NCI-H187 (cell line): ENCODE measurements at regions not wholly inside any gene's neighbourhood (a gene's known extent, or its start where the extent isn't known, plus 50 kb on each side); places are given as distances from the start of the nearest gene placed in this dataset.

ENCODE experiments used
- DNase-seq, 2 experiments: peaks; one replicate each; lab custom pipeline; 2025; lab: John Stamatoyannopoulos, UW

DNA sequence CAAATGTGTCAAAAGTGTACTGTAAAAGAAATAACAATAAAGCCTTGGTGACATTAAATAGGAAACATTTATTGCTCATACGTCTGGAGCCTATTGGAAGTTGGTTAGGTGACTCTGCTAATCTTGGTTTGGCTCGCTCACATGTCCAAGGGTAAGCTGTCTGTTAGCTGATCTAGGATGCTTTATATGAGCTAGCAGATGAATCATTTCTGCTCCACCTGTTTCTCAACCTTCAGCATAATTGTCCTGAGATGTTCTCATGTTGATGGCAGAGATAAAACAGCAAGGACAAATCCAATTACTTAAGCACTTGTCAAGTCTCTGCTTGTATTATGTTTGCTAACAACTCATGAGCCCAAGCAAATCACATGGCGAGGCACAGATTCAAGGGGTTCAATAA, 56.0 kb upstream of the CD53 start:
- DNase-seq = peak; percentile 6 to 8

DNA sequence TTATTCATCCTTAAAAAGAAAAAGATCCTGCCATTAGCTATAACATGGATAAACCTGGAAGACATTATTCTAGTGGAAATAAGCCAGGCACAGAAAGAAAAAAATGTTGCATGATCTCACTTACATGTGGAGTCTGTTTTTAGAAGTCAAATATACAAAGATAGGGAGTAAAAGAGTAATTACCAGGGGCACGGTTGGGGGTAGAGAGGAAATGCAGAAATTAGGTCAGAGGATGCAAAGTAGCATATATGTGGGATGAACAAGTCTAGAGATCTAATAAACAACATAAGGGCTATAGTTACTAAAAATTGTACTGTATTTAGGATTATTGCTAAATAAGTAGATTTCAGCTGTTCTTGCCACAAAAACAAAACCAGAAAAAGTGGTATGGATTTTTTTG, 61.4 kb upstream of the CD53 start:
- no peak for DNase-seq

DNA sequence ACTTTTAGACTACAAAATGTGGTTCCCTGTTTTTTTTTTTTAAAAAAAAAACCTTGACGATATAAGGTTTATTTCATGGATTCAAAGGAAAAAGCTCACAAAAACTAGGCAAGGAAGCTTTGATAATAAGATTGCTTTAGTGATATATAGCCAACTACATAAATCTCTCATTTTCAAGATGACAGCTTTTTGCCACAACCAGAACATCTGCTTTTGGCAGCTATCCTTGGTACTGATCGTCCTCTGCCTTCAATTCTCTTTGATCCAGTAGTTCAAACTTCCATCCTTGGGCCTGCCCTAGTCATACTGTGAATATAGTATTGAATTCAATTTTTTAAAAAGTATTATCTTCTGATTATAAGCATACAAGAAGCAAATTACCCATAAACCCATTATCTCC, 72.9 kb upstream of the CD53 start:
- DNase-seq = no peak

DNA sequence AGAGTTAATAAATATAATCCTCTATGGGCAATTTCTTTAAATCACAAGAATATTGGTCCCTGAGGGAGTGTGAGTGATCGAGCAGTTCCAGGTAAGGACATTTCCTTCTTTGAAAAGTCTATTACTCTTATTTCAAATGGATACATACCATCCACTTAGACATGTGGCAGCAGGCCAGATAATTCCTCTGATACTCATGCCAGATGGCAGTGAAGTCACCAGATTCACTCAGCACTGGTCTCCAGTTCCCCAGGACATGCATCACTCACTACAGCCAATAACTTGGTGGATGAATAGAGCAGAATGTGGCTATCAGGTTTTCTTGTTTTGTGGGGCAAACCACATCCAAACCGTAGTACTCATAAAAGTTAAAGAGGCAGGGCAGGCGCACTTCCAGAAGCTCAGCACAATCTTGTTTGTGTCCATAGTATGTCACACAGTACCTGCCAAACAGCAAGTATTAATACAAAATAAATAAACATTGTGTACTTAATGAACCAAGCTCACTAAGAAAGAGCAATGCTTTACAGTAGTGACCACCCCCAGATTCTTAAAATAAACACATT, 74.2 kb upstream of the CD53 start:
- DNase-seq = peak; percentile 39 to 43

DNA sequence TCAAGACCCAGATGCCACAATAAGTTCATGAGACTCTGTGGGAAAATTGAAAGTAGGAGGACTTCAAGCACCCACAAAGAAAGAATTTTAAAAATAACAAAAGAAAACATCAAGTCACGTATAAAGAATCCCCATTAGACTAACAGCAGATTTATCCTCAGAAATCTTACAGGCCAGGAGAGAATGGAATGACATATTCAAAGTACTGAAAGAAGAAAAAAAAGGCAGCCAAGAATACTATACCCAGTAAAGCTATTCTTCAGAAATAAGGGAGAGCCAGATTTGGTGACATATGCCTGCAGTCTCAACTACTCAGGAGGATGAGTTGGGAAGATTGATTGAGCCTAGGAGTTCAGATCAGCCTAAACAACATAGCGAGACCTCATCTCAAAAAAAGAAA, 84.3 kb upstream of the CD53 start:
- no peak for DNase-seq

DNA sequence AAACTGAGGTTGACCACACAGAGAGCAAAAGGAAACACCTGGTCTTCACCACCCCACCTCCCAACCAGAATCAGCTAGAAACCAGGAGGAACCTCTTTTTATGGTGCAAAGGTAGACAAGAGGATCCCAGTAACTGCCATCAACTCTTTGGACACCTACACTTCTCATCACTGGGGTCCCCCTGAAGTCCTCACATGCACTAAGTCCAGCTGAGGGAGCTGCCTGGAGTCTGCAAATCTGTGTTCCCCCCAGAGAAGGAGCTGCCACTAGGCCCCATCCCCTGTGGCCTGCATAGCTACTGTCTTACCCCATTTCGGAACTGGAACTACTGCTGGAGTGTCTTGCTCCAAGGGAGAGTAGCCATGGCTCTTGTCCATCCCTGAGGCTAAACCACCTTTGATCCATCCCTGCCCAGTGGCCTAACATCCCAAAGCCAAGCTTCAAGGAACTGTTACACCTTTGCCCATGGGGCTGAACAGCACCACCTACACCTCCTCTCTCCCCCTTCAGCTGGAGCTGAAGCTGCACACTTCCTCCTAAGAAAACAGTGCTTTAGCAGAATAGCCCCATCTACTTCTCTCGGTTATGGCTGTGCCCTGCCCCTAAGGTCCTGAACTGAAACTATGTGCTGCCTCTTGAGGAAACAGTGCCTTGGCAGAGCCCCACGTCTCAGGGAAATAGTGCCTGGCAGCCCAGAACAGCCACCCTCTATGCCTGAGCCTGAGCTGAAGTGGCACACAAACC, 85.4 kb upstream of the CD53 start:
- no peak for DNase-seq

DNA sequence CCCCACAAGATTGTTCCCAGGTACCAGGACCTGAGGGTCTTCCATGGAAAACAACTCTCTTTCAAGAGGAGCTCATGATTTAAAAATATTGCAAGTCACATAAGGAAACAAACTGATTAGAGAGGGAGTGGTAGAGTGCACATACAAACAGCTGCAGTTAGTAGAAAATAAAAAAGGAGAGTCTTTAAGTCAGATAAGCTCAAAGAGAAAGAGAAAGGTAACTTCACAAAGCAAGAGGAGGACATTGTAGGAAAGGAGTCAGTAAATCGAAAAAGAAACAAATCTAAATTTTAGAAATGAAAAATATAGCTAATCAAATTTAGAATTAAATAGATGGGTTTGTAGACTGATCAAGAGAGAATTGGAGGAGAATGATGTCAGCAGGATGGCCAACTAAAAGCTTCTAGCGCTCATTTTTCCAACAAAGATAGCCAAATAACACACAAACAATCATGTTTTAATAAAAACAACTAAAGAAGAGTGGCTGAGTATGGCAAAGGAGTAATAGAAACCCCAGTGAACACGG, 86.1 kb upstream of the CD53 start:
- DNase-seq = no peak

DNA sequence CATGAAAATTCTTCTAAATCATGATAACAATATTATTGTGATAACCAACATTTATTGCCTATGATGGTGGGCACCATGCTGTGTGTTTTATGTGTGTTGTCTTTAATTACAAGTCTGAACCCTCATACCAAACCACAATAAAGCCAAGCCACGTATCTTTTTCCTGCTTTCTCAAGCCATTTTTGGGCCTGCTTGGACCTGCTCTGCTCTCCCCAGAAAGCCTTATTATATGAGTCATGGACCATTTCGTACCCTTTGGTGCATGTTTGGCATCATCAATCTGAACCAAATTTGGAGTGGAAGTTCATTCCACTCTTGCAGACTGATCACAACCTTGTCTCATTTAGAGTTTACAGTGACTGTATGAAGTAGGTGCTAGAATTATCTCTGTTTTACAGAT, 87.3 kb upstream of the CD53 start:
- no peak for DNase-seq

DNA sequence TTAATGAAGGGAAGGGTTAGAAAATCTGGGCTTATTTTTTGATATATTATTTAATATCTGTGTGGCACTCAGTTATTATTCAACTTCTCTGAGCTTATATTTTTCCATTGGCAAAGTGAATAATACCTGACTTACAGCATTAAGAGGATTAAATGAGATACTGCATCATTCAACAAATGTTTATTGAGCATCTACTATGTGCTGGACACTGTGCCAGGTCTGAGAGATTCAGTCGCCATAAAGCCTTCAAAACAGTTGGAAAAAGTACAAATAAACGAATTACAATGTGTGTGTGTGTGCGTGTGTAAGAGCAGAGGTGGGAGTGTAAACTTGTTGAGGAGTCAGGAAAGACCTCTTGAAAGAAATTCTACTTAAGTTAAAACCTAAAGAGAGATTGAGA, 87.9 kb upstream of the CD53 start:
- no peak for DNase-seq

DNA sequence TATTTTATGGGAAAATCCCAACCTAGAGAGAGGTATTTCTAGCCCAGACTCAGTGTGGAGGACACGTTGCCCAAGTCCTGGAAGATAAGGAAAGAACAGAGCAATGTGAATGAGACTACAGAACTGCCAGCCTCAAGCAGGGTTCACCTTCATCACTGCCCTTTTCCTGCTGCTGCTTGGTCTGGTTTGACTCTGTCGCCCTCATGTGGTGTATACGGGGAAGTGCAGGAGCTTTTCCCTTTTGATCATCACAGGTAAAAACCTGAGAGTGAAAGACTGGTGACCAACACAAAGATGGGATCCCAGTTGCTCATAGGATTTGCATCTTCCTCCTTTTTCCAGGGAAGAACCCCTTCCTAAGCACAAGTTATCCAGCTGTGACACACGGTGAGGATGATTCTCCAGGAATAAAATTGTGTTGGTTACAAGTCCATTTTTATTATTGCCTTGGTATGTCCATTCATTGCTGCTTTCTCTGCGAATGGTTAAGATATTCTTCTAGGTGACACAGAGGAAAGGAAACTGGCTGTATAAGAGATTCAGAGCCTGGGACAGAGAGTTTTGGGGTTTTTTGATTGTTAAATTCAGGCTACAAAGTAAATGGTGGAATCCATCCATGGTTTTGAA, 89.5 kb upstream of the CD53 start:
- DNase-seq = peak in 1 of 2 experiments; percentile 45

DNA sequence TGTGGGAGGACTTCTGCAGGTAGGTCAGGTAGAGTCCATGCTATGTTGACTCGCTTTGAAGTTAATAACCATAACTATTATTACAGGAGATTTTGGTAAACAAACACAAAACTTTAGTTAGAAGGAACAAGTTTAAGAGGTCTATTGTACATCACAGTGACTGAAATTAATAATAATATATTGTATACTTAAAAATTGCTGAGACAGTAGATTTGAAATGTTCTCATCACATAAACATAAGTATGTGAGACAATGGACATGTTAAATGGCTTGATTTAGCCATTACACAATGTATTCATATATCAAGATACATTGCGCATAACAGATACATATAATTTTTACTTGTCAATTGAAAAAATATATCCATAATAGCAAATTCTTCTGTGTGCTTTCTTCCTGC, 91.4 kb upstream of the CD53 start:
- no peak for DNase-seq

DNA sequence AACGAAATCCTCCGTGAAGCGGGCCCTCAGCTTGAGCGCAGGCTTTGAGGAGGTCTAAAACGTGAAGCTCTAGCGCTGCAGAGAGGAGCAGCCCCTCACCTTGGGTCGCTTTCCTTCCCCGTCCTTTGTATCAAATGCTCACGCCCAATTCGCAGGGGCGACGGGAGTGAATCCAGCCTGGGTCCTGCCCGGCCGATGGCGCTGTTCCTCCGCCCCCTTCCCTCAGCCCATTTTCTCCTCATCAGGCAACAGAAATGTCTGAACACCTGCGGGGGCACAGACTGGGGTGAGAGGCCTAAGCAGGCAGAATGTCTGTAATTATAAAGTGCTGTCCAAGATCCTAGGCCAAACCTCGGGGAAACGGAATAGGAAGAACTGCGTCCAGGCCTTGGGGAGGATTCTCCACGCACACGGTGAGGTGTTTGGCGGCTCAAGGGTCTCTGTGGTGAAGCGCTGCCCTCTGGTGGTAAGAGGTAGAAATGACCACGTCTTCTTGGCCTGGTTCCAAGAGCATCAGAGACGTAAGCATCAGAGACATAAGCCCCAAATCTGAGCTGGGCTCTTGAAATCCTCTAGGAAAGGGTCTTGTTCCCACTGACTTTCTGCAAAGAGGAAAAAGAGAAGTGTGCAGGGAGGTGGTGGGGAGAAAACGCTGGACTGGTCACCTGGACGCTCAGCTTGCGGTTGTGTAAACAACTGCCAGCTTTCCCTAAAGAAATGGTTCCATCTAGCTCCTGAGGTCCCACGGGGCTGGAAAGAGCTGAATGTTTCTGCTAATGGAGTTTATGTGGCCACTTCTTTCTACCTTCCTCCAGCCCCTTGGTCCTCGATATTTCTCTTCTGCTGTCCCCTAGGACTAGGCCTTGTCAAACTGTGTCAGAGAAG, 92.1 kb upstream of the CD53 start:
- DNase-seq = peak; percentile 34 to 49

DNA sequence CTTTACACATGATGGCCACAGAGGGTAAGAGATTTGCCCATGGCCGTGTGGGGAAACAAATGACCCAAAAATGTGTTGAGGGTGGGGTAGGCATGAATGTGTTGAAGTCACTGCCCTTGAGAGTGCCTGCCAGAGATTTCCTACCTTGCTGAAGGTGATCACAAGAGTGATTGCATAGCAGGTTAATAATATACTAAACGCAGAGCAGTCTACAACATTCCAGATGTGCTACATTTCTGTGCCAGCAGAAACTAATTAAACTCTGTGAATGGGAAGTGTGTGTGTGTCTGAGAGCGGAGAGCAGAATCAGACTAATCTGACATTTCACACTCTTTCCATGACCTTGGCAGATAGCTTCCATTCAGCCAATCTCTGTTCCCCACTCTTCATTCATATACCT, 93.3 kb upstream of the CD53 start:
- no peak for DNase-seq

DNA sequence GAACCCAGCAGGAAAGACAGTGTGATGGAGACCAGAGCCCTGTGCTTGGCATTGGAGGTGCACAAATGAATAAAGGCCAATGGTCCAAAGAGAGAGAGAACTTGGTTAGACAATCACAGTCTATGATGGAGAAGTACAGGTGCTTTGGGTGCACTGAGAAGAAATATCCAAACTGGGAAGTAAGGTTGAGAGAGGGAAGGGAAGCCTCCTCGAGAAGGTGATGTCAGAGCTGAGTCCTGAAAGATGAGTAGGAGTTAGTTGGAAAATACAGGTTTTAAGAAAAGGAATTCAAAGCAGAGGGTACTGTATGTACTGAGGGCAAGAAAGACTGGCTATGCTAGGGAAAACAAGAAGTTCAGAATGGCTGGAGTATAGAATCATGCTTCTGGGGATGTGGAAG, 94.1 kb upstream of the CD53 start:
- DNase-seq = no peak

DNA sequence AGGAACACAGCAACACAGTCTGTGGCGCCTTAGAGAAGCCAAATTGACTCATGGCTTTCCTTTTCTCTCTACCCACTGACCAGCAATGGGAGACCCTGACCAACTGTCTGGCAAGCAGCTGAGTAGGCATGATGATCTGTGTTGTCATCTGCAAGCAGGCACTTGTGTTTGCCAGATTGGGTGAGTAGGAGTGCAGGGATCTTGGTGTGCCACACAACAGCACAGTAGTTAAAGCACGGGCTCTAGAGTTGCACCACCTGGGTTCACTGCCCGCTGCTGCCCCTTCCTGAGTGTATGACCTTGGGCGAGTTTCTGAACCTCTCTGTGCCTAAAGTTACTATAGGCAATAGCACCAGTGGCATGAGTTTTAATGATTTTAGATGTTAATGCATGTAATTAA, 95.7 kb upstream of the CD53 start:
- no peak for DNase-seq

DNA sequence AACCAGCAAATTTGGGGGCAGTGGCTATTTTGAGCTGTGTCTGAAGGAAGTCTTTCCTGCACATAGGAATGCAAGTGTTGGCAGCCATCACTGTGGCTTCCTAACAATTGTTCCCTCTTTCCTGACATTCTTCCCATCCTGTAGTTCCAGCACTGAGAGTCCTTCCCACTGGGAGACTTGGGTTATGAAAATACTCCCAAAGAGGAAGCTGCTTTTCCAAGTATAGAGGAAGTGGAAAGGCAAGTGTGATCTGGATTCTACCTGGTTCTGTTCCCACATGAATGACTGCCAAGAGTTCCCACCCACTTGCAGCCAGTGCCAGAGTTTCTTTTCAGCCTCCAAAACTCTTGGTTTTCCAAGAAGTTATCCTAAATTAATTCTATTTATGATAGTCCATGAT, 98.5 kb upstream of the CD53 start:
- no peak for DNase-seq

DNA sequence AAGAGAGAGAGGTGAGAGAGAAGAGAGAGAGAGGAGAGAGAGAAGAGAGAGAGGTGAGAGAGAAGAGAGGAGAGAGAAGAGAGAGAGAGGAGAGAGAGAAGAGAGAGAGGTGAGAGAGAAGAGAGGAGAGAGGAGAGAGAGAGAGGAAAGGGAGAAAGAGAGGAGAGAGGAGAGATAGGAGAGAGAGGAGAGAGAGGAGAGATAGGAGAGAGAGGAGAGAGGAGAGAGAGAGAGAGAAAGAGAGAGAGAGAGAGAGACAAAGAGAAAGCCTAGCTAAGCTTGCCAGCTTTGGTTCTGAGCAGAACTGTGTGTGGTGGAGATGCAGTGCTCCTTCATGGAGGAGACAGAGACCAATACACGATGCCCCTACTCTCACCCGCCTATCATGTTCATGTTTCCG, 99.1 kb upstream of the KCNA3 start:
- DNase-seq = no peak

DNA sequence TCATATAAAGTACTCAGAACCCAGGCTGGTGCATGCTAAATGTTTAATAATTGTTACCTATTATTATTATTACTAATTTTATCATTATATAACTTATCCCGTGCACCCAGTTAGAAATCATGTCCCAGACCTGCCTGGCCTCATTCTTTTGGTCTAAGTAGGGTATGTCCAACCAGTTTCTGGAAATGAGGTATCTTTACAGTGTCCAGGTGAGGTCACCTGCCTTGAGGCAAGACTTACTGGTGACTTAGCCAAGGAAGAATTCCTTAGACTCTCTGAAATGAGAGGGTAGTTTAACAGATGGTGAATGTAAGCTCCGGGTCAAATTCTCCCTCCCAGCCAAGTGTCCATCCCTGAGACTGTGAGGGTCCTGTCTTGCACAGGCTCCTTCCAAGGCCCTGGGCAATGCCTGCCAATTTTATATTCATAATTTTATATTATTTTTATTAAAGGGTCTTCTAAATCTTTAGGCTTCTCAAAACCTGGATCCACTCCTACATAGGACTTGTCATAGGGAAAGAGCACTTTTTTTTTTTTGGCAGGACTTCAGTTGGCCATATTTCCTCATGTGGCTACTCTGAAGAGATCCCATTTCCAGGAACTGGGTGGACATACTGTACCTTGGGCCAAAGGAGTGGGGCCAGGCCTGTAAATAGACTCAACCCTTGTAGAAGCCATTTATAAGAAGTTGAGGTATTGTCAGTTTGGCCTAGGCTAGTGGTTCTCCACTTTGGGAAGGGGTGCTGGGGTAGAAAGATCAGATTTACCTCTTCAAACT, 96.7 kb upstream of the KCNA3 start:
- no peak for DNase-seq

DNA sequence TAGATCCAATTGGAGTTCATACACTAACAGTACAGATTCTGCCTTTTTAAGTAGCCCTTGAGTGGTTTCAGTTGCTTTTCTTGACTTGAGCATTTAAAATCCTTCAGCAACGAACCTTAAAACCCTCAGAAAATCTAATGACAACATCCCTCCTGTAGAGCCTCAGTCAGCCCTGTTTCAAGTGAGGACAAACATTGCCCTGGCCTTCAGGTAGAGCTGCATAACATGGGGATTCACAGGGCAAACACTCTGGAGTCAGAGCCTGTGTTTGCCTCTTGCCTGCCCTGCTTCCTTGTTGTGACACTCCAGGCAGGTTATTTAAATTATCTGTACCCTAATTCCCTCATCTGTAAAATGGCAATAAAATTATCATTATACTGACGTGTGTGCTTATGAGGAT, 96.1 kb upstream of the KCNA3 start:
- no peak for DNase-seq

DNA sequence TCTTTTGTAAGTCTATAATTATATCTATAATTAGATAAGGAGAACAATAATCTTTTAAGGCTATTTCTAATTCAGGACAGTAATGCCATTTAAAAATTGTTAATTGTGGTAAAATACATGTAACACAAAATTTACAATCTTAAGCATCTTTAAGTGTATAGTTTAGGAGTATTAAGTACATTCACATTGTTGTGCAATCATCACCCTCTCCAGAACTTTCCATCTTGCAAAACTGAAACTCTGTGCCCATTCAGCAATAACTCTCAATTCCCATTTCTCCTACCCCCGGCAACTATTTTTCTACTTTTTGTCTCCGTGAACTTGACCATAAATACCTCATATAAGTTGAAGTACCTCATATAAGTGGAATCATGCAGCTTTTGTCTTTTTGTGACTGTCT, 93.9 kb upstream of the KCNA3 start:
- no peak for DNase-seq

DNA sequence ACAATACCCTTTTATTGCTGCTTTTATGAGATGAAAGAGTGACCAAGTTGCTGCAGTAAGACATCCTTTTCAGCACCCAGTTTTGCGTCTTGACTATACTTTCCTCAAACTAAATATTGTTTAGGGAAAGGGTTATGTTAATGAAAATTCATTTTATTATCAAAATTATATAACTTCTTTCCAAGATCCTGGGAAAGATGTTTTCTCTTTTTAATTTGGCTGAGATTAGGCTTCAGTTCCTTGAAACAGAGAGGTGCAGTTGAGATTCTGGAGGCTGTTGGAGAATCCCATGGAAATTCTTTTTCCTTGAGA, 91.6 kb upstream of the KCNA3 start:
- DNase-seq = no peak
